ENCODE measurements at regions not wholly inside any gene's neighbourhood (a gene's known extent, or its start where the extent isn't known, plus 50 kb on each side); places are given as distances from the start of the nearest gene placed in this dataset.
"Not testable (repeated sequence)": the region's sequence is repeated elsewhere in the genome, so short reads cannot be mapped to it uniquely, and the experiment has no call there.

DNA sequence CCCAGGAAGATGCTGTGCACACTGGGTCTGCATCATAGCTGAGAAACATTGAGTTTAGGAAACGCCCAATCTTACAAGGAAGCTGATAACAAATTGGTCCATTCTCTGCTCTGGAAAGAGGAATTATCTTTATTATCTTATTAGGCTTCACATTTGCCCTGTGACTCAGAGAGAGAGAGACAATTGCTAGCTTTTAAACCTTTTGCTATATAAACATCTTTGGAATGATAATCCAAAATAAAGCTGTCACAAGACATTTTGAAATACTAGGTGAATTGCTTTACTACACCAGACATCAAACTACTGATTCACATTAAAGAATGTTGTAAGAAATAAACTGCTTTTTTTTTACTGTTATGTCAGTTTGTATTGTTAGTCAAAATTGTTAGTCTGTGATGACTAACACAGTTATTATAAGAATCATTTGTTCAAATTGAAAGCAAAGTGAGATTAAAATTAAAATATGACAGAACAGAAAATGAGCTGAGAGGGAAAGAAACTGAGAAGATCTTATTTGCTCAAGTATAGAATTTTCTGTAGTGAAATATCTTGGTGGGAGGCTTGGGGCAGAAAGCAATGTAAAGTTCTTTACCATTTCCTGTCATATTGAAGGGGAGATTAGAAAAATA is 765.4 kb upstream of the PCDH10 start:
- DNase-seq, result no peak

DNA sequence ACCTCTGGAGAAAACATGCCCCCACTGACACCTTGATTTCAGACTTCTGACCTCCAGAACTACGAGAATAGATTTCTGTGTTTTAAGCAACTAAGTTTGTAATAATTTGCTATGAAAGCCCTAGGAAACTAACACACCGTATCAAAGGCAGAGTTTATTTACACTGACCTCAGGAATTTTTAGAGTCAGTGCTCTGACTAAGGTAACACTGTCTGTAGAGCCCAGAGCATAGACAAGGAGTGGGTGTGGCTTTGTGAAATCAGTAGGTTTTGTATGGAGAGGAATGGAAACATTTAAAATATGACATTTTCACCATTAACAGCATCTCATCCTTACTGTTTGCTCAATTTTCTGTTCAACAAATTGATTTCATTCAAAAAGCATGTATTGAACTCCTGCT is 764.4 kb upstream of the PCDH10 start:
- no peak for DNase-seq

DNA sequence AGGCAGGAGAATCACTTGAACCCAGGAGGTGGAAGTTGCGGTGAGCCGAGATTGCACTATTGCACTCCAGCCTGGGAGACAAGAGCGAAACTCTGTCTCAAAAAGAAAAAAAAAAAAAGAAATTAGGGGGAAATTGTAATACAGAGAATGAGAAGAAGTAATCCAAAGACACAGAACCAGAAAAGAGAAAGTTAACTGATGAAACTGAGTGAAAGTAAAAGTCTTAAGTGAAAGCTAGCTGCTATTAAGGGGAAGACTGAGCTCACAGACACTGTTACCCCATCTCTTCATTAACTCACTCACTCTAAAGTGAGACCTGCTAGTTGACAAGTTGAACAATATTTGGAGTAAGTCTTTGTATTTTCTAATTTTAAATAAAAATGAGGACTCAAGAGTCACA is 763.0 kb upstream of the PCDH10 start:
- no peak for DNase-seq

DNA sequence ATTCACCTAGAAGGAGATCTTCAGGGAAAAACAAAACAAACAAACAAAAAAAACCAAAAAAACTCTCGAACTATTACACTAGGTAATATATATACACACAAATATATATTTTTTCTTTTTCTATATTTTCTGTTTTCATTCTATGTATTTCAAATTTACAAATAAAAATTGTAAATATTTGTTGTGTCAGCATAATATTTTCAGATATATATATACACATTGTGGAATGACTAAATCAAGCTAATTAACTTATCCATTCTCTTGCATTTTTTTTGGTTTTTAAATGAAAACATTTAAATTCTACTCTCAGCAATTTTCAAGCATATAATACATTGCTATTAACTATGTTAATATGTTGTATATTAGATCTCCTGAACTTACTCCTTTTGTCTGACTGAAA is 762.0 kb upstream of the PCDH10 start:
- DNase-seq, result no peak

DNA sequence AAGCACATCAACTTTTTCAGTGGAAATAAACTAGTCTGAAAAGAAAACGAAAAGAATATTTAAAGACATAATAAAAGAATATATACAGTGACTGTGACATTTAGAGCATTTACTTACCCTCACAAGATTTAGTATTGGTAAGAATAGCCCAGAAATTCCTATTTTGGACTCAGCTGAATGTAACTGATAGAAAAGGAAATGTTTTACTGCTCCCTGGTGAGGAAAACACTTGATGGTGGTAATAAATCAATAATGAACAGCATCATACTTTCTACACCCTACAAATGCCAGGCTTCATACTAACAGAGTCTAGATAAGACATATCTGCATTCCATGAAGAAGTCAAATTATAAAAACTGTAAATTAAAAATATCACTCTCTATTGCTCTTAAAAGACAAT is 753.5 kb upstream of the PCDH10 start:
- no peak for DNase-seq

DNA sequence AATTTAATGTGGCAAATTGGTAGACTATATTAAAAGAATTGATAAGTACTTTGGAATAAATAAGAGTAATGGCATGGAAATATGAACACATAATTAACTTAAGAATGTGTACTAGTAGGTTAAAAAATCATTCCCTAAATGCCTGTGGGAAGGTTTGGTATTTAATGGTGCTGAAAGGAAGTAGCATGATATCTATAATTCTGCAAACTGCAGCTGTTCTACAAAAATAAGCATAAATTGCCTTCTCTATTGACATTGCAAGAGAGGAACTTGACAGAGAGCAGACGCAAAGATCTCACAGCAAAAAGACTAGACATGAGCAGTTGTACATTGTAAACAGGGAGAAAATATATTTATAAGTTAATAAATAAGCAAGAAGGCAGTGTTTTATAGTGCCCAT is 752.5 kb upstream of the PCDH10 start:
- no peak for DNase-seq

DNA sequence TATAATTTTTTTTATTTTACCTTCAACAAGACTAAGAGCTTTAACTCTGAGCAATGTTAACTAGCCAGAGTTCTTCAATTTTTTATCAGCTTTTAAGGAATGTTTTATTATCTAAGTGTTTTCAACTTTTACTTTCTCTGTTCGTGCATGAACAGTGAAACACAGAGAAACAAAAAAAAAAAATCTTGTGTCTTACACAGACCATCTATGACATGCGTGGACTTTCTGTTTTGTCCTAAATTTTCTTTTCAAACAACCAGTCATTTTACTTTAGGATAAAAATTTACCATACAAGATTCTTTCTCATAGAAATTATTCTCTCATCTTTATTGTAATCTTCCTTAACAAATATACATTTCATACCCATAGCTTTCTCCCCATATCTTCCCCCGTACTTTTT is 731.9 kb upstream of the PCDH10 start:
- no peak for DNase-seq

DNA sequence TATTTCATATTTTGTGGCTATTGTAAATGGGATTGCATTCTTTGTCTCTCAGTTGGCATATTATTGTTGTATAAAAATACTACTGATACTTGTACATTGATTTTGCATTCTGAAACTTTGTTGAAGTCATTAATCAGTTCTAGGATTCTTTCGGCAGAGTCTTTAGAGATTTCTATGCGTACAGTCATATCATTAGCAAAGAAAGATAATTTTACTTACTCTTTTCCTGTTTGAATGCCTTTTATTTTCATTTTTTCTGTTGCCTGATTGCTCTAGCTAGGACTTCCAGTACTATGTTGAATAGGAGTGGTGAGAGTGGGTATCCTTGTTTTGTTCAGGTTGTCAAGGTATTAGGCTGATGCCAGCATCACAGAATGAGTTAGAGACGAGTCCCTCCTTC is 722.0 kb upstream of the PCDH10 start:
- no peak for DNase-seq

DNA sequence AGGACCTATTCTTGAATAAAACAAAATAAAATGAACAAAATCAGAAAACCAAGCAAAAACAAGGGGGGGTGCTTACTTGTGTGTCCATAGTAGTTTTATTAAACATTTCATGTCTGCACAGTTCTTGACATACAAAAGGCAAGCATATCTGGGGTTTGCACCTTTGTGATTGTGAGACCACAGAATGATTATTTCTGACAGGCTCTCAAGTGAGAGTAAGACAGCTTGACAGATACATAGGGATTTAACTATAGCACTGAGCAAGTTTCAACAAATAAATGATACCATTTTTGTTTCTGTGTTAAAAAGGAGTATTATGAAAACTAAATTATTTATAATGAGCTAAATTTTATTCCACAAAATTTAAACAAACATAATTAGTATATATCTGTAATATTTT is 712.0 kb upstream of the PCDH10 start:
- DNase-seq, result no peak

DNA sequence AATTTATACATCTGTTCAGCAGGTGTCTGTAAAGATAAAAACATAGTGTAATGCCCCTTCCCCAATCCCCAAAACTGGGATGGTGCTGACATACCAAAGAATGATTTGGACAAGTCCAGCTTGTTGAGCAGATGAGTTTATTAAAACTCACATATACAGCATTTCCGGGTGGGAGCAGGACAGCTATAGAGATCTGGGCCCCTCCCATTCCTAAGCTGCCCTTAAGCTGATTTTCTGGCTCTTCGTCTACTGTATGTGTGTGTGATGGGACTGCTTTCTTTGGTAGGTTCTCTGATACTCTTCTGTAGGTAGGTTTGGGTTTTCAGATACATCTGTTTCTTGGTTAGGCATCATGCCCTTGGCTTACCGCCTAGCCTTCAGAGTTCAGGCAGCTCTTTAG is 703.7 kb upstream of the PCDH10 start:
- no peak for DNase-seq

DNA sequence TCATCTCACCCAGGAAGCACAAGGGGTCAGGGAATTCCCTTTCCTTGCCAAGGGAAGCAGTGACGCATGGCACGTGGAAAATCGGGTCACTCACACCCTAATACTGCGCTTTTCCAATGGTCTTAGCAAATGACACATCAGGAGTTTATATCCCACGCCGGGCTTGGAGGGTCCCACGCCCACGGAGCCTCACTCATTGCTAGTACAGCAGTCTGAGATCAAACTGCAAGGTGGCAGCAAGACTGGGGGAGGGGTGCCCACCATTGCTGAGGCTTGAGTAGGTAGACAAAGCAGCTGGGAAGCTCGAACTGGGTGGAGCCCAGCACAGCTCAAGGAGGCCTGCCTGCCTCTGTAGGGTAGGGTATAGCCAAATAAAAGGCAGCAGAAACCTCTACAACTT is 691.1 kb upstream of the PCDH10 start:
- not testable (repeated sequence) for DNase-seq

DNA sequence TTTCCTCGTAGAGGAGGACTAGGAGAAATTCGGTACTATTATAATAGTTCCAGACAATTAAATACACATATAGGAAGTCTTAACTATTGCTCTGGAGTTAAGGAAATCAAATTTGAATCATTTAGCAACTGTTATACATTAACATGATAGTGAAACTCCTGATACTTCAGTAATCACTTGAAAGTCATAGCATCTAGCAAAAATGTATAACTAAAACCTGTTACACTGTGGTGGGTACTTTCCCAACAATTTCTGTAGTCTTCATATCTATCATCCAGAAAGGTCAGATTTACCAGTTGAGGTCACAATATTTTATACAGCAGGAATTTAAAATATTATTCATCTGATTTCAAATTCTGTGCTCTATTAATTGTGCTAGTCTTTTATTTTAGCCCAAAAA is 669.6 kb upstream of the PCDH10 start:
- no peak for DNase-seq

DNA sequence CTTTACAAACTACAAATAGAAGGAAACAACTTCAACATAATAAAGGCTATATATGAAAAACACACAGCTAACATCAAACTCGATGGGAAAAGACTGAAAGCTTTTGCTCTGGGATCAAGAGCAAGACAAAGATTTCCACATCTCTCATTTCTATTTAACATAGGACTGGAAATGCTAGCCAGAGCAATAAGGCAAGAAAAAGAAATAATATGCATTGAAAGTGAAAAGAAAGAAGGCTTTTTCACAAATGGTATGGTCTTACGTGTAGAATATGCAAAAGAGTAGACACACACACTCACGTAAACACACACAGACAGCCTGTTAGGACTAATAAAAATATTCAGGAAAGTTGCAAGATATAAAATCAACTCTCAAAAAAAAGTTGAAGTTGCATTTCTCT is 660.5 kb upstream of the PCDH10 start:
- DNase-seq, result no peak

DNA sequence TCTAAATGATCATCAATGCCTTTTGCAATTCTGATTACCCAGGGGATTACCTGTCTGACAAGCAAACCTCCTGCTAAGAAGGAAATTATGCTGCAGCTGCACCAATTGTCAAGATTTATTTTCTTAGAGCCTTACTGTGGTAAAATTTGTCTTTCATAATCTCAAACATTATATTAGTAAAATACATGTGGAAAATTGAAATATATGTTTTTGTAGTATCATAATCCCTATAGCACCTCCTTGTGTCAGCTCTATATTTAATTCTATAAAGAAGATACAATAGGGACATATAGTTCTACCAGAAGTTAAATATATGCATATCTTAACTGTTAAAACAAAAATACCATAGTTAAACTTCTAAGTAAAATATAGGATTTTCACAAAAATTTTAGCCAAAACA is 655.6 kb upstream of the PCDH10 start:
- no peak for DNase-seq

DNA sequence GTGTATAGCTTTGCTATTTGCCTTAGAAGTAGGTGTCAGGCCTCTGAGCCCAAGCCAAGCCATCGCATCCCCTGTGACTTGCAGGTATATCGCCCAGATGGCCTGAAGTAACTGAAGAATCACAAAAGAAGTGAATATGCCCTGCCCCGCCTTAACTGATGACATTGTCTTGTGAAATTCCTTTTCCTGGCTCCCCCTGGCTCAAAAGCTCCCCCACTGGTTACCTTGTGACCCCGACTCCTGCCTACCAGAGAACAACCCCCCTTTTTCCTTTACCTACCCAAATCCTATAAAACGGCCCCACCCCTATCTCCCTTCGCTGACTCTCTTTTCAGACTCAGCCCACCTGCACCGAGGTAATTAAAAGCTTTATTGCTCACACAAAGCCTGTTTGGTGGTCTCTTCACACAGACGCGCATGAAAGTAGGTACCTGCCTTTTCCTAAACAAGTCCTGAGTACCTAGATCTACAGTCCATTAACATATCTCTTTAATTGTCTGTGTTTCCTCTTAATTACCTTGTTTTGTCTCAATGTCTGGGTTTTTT is 653.8 kb upstream of the PCDH10 start:
- DNase-seq, result not testable (repeated sequence)

DNA sequence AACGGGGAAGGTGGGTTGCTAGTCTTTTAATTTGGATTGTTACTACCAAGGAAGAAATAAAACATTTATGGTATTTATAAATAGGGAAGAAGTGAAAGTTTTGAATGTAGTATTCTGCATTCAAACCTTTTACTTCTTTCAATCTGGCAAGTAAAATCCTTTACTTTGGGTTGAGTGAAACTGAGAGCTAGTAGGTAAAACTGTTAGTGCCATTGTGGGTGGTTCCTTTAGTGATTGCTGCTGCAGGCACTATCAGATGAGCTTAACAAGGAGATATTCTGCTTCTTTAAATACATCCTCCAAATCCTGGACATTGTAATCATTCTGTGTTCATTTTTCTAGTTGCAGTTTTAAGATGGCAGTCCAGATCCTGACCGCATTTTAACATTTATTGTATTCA is 650.9 kb upstream of the PCDH10 start:
- no peak for DNase-seq

DNA sequence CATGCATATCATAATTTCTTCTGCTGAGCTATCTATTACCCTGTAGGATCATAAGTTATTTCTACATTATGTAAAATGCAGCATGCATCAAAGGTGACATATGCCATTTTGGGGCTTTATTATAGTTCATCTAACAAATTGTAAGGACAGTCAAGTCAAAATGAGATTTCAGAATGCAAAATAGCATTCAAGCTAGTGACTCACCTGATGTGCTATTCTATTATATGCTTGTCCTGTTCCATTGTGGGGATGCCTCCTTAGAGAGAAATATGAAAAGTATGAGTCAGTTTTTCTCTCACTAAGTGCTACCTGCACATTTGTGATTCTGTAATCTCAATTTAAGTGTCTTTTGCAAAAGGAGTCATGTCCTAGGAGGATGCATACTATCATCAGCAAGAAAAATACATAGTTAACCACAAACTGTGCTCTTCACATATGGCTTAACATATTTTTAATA is 647.0 kb upstream of the PCDH10 start:
- no peak for DNase-seq

DNA sequence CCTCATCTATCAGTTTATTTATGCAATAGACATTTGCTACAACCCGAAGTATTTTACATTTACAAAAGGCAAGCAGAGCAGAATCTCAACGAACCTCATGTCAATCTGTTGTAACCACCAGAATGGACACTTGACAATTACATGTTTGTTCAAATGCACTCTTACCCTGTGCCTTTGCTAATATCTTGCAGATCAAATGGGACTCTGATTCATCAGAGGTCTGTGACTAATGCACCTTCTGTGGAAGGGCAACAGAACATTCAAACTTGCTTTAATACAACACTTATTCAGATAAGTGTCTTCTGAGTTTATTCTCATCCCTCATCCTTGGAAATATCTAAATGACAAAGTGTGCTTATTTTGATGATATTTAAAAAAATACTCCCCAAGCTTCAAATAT is 644.7 kb upstream of the PCDH10 start:
- no peak for DNase-seq

DNA sequence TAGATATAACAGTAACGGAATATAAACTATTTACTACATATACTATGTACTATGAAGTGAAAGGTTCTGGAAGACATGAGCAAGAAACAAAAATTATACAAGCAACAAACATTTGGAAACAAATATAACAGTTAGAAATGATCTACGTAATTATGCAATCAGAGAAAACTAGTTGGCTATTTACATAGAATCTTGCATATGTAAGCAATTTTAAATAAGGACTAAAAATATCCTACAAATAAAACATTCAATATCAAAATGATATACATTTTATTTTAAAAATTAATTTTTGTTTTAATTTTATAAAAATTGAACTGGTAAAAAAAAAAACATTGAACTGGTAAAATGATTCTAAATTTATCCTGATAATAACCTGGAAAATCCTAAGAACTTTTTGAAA is 642.5 kb upstream of the PCDH10 start:
- no peak for DNase-seq

DNA sequence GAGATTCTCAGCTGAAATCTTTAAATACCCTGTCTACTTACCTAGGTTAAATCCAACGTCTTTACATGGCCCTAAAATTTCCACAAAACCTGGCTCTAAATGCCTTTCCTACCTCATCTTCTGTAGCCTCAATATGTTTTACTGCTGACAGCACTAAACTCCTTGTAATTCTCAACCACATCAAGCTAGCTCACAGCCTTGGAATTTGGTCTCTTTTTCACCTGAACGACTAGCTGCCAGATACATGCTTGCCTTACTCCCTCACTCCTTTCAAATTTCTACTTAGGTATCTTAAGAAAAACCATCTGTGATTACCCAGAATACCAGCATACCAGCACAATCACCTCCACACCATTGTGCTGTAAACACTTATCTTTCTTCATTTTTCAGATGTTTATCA is 635.6 kb upstream of the PCDH10 start:
- no peak for DNase-seq

DNA sequence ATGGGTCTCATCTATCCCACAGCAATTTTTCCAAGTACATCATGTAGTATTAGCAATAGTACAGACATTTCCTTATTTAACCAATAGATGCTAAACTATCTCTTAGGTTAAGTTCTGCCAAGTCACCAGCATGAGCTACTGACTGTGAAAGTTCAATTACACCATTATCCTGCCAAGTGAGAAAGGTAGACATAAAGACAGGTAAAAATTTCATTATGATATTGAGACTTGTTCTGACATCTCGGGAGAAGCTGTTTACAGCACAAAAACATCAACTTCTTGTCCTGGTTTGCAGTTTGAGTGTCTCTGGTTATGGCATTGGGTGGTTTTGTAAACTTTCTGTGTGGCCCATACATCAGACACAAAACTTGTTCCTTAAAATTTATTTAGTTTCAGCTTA is 622.4 kb upstream of the PCDH10 start:
- DNase-seq, result no peak

DNA sequence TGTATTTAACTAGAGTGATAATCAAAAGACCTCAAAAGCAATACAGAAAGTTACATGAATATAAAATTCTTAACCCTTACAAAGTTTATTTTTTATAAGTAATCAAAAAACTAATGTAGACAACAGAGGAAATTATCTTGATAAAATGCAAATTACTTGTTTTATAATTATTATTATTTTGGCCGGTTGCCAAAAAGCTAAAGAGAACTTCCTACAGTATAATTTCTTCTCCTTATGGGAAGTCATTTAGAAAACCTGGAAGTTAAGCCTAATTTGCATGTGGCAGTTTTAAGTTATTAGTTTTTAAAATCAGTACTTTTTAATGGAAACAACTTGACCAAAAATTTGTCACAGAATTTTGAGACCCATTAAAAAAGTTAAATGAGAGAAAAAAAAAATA is 621.3 kb upstream of the PCDH10 start:
- DNase-seq, result no peak

DNA sequence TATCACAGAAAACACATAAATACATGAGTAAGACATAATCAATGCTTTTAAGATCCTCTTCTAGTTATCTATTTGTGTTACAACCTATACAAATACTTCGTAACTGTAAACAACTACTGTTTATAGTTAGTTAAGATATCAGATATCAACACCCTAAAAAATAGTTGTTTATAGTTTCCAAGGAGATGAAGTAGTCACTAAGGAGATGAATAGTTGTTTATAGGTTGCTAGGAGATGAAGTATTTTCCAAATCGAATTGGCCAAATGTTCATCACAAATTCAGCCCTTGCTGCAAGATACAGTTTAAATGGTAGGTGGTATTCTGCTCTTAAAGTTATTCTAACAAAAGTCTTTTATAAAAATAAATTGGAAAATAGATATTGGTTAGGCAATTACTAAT is 618.2 kb upstream of the PCDH10 start:
- DNase-seq, result no peak

DNA sequence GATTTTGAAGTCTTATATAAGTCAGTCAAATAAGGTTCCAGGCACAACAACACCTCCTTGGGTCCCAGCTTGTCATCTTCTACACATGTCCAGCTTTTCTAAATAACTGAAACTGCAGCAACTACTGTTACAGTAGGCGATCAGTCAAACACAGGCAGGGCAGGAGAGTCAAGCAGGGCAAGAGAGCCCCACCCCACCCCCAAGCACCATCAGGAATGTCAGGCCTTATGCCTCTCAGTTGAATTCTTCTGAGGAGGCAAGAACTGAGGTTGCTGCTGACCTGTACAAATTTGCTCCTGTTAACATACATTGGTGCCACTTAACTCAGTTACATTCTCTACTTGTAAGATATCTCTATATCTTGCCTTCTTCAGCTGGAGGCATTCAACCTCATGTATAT is 608.8 kb upstream of the PCDH10 start:
- DNase-seq, result no peak

DNA sequence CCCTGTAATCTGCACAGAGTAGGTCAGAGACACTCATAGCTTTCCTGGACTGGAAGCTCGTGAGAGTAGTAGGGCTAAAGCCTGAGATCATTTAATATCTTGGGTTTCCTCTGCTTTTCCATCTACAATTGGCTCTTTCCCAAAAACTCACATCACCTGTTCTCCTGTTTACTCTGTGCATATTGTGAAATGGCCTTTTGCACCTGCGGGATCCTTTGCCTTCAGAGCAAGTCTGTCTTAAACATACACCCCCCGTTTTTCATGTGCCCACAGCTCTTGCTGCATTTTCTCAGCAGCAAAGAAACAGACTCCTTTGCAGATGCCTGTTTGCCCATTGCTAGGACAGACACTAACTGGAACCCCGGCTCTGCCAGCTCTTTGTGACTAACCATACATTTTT is 608.3 kb upstream of the PCDH10 start:
- no peak for DNase-seq

DNA sequence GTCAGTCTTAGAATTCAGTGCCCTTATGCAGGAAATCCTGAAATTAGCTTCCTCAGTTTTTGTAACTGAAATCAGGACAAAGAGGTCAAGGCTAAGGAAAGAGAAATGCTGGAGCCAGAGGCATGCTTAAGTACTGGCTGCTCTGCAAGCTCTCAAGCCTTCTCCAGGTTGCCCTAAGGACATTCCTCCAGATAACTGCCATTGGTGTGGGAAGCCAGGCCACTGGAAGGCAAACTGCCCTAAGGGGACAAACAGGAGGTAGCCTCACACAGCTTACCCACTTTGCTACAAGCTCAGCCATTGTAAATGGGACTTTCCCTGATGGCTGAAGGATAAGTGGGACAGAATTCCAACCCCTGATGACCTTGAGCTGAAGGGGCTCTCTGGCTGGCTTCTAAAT is 606.9 kb upstream of the PCDH10 start:
- DNase-seq, result no peak
